ENCODE measurements at regions not wholly inside any gene's neighbourhood (a gene's known extent, or its start where the extent isn't known, plus 50 kb on each side); places are given as distances from the start of the nearest gene placed in this dataset.

DNA sequence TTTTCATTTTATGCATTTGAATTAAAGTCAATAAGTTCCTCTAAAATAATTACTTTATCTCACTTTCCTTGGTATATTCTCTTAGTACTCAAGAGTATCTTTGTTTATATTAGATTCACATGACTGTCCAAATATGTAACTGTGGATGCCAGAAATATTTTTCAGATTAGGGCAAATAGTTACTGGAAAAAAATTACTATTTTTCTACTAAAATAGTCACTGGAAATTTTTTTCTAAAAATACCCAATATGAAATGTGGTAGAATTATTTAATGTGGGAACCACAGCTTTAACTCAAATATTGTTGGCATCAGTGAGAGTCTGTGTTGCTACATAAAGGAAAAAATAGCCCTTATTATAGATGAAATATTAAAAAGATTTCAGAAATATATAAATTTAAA lies 70.4 kb upstream of the NMU start:
- no peak for TF ChIP-seq CTCF (IDR thresholded peaks at IDR 0.05)

GRCh38 chr4:55707507-55707906 lies 71.4 kb upstream of the NMU start:
- TF ChIP-seq CTCF (IDR thresholded peaks at IDR 0.05) = no peak

DNA sequence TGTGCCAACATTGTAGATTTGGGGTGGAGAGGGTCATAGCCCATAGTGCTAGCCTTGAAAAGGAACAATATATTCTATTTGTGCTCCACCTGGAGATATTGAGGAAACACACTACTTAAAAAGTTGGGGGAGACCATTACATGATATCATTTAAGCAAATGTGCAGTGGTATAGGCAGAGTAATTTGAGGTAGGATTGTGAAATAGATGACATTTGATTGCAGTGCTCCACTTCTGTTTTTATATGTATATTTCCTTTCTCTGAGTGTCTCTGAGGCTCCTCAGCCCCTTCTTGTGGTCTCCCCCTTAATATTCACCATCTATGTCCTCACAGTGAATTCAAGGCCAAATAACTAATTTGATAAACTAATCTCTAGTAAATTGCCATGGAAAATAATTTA lies 85.6 kb upstream of the NMU start:
- no peak for TF ChIP-seq CTCF (IDR thresholded peaks at IDR 0.05)

DNA sequence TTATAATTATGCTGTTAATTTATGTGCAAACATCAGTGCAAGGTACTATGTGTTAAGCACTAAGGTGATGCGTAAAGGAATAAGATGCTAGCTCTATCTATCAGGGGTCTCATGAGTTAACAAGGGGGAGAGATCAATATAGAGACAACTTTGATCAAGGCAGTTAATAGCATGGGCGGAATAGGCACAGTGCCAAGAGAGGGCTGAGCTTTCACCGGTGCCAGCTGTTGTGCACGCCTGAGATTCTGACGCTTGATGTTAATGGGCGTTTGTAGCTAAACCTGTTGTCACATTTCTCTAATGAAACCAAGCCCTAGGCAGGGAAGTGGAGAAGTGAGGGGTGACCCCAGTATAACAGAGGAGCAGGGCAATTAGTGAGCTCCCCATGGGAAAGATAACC lies 86.0 kb upstream of the NMU start:
- no peak for TF ChIP-seq CTCF (IDR thresholded peaks at IDR 0.05)

DNA sequence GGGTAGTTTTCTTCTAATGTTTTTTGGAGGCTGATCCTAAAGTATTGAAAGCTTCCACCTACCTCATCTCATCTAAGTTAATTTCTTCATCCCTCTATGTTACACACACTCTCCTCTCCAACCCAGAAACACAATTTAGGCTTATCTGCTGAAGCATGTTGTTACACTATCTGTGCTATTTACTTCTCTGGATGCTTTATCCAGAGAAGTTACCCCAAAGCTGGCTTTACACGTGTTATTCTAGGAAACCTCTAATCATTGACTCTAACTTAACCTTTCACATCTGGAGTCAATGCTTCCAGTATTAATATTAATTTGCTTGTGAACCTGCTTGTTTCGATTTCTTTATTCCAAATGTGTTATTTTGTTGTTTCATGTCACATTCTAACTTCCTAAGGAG lies 87.3 kb upstream of the NMU start:
- TF ChIP-seq CTCF (IDR thresholded peaks at IDR 0.05) = no peak

DNA sequence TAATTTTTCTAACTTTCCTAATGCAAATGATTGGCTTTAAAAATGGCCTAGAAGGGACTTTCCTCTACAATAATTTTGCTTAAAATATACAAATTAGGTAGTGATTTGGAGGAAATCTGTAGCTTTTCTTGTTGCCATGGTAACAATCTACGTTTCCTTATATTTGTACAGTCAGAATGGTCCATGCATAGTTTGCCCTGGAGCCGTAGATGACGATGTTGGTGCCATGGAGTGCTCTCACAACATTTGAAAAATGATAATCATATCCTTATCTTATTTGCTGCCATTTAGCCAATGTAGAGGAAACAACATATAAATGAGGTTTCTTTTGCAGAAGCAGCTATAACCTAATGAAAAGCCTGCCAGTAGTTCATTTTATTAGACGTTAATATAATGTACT lies 89.0 kb upstream of the NMU start:
- no peak for TF ChIP-seq CTCF (IDR thresholded peaks at IDR 0.05)

- no peak for TF ChIP-seq CTCF (IDR thresholded peaks at IDR 0.05)
Measured at GRCh38 chr4:55727746-55728145, 91.6 kb upstream of the NMU start.

Data from LNCAP (cell line).